Fibroblast of skin of left quadriceps (primary cell): ENCODE measurements at regions not wholly inside any gene's neighbourhood (a gene's known extent, or its start where the extent isn't known, plus 50 kb on each side); places are given as distances from the start of the nearest gene placed in this dataset.

Experiments
- DNase-seq, 2 experiments: peaks; one replicate each; pipeline ENCODE4 v3.0.0-alpha.2; 2013; ENCODE audit warnings: low read depth in 2 of 2

DNA sequence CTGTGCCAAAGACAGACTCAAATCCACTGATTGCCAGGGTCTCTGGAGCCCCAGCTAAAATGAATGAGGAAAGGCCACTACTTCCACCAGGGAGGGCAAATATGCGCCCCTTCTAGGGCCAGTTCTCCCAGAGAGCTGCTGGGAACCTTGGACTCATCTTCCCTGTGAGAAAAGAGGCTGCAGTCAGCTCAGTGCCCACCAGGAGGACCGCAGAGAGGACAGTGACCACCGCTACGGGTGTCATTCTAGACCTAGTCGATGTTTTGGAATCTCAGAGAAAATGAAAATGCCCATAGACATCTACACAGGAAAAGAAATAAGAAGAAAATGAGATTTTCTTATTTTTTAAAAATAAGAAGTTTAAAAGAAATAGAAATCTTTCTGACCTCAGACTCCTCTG is 235.1 kb downstream of the UQCRFS1 start:
- DNase-seq: no peak

DNA sequence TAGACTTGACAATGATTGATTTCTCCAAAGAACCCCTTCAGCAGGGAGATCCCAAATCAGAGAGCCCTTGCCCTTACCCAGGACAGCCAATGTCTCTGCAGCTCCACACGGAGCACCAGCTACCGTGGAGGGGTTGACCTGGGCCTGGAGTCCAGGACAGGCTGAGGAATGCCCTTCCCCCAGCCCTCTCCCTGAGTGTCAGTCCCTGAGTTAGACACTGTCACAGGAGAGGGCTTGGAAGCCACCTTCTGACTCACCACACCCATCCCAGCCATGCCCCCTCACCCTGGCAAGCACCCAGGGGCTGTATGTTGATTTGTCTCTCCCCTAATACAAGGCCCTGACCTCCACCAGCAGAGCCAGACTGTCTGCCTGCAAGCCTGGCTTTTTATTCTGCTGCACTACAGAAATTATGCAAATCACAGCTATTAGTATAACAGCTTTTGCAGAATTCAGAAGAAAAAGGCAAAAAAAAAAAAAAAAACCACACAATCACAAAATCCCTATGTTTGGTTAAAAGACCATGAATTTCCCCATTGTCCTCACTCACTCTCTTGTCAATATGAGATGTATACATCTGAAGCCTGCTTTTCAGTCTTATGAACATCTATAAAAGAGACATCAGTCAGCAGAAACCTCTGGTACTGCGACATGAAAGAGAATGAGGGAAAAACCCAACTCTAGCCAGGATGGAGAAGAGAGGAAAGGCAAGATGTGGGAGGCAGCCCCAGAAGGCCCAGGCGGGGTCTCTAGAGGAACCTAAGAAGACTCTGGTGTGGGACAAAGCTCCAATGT is 240.7 kb downstream of the UQCRFS1 start:
- DNase-seq: no peak

DNA sequence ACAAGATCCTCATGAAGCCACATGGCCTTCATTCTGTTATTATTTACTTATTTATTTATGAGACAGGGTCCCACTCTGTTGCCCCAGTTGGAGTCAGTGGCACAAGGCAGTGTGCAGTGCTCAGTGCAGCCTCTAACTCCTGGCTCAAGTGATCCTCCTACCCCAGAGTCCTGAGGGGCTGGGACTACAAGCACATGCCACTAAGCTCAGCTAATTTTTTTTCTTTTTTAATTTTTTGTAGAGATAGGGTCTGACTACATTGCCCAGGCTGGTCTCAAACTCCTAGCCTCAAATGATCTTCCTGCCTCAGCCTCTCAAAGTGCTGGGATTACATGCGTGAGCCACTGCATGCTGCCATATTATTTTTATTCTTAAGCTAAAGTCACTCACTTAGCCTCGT is 241.4 kb downstream of the UQCRFS1 start:
- DNase-seq: no peak

DNA sequence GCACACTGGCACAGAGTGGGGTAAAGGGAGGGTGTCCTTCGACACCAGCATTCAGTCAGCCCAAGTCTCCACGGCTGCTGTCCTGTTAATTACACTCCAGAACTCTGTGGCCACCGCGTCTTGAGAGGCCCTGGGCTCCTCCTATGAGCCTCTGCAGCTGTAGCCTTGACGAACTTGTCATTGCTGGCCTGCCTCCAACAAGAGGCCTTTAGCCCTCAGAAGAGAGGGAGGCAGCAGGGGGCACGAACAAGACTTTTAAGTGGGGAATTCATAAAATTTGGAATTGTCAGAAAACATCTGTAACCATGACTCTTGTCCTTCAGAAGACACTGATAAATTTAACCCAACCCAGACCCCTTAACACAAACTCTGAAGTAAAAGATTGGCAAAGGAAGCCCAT is 241.9 kb downstream of the UQCRFS1 start:
- DNase-seq: no peak

DNA sequence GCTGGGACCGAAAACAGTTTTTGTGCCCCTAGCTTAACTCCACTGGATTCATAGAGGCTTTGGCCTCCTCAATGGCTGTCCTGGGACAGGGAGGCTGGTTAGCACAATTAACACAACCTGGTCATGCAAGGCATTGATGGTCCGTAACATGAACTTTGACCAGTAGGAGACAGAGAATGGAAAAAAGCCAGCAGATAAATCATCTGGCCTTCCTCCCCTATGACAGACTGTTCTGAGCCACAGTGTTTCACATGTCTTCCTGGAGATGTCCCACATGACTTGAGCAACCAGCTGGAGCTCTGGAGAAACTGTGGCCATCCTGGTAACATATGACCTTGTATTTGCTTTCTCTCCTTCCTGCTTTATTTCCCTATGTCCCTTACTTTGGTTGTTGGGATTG is 244.2 kb downstream of the UQCRFS1 start:
- DNase-seq: no peak

DNA sequence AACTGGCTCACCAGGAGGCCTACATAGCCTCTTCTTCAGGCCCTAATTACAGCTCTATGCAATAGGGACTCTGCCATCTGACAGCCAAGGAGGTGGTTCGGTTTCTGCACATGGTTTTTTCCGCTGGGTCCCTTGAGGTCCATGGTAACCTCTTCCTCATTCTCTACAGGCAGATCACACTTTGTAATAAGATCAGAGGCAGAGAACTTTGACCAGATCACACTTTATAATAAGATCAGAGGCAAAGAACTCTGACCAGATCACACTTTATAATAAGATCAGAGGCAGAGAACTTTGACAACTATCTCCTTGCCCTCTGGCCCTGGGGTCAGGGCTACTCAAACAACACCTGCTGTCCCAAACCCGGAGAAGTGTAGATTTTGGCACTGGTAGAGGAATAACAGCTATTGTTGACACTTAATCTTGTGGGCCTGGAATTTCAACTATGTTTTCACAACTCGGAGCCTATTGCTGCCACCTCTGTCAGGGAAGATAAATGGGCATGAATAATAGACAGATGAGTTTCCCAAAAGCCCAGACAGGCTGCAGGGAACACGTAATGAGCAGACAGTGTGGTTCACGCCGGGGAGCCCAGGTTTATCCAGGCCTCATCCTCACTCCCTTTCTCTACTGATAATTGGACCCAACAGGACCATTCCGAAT is 246.1 kb downstream of the UQCRFS1 start:
- DNase-seq: no peak

DNA sequence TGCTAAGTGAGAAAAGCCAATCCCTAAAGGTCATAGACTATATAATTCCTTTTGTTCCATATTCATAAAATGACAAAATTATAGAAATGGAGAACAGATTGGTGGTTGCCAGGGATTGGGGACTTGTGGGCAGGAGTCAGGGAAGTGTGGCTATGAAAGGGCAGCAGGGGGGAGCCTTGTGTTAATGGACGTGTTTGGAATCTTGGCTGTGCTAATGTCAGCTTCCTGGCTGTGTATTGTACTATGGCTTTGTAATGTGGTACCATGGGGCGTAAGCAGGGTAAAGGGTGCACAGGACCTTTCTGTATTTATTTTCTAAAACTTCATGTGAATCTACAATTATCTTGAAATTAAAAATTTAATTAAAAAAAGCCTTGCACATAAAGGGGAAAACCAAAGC is 248.5 kb downstream of the UQCRFS1 start:
- DNase-seq: no peak

DNA sequence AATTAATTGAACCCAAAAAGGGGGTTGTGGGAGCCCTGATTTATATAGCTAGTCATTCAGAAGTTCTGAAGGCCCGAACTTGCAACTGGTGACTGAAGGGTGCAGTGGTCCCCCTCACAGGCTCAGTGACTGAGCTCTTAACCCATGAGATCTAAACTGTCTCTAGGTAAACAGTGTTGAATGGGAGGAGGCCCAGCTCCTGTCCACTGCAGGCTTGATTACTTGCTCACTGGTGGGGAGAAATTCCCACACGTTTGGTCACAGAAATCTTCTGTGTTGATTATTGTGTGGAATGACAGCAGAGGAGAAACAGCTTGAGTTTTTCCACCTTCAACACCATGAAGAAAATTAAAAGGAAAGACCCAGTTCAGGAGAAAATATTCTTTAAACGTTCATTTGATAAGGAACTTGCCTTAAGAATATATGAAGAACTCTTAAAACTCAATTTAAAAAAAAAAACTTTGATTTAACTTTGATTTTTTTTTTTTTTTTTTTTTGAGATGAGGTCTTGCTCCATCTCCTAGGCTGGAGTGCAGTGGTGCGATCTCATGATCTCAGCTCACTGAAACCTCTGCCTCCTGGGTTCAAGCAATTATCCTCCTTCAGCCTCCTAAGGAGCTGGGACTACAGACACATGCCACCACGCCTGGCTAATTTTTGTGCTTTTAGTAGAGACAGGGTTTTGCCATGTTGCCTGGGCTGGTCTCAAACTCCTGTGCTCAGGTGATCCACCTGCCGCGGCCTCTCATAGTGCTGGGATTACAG is 249.3 kb downstream of the UQCRFS1 start:
- DNase-seq: no peak

DNA sequence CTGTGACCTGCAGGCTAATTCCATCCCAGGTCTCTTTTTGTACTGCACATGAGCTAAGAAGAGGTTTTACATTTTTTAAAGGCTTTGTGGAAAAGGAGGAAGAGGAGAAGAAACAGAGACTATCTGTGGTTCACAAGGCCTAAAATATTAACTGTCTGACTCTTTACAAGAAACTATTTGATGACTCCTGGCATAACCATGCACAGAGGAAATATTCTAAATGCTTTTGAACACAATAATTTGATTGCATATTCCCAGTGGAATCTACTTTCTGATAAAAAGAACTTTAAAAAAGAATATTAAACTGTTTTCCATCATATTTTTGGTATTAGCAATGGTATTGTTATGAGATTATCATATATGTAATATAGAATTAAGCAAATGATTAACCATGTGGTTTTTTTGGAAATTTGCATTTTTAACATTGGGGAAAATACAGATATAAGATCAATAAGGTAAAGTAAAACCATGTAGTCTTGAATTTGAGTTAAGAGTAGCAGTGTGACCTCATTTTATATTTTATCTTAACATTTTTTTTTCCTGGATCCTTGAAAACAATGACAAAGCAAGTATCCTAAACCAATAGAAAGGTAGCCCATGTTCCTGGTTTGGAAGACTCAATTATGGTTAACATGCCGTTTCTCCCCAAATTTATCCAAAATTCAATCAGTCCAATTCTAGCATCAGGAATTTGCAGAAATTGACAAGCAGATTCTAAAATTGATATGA is 251.0 kb downstream of the UQCRFS1 start:
- peak; percentile 70 to 76 for DNase-seq

DNA sequence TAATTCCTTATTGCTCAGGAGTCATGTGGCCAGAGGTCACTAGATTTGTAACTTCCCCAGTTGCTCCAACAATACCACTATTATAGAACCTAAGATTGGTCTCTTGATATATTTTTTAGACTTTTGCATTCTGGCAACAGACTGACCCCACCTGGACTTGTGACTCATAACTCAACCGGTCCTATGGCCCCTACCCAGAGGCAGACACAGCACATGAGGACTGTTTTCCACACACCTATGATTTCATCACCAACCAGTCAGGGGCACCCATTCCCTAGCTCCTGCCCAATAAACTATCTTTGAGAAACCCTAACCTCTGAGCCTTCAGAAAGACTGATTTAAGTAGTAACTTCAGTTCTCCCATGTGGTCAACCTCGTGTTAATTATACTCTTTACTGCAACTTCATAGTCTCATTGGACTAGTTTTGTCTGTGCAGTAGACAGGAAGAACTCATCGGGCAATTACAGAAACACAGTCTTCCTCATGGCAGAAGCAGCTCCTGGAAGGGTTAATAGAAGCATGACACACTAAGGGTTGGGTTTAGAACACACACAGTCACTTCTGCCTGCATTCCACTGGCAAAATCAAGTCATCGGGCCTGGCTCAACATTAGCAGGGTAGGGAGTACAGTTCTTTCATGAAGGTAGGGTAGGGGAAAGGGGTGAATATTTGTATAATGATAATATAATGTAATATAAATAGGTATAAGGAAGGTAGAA is 251.8 kb downstream of the UQCRFS1 start:
- no peak for DNase-seq

DNA sequence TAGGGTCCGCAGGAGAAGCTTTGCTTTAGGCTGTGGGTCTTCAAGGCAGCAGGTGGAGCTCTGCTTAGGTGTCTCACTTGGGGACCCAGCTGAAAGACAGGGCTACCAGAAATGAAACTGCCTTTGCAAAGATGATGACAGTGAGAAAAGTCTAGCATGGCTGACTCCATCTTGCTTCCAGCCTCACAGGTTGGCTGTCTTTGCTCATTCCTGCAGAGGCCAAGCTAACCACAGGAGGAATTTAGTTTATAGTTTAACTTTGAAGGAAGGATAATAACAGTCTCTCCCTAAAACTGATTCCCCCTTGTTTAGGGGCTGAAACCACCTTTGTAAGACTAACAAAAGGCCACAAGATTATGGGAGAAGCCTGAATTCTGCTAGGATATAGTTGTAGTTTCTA is 252.4 kb downstream of the UQCRFS1 start:
- DNase-seq: no peak

DNA sequence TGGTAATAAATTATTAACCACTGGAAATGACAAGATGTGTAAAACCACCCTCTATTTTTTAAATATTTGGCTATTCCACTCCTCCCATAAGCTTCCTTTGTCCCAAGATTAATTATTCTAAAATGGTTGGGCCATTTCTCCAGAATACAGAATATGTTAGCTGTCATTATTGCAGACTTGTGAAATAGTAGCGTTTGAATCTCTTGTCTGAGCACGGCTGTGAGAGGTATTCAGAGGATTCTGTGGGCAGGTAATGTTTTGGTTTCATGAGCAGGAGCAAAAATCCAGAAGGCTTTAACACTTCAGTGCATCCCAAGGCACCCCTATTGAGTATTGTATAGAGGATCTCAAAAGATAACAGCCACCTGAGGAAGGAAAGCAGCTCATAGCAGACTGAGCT is 256.0 kb downstream of the UQCRFS1 start:
- DNase-seq: no peak

DNA sequence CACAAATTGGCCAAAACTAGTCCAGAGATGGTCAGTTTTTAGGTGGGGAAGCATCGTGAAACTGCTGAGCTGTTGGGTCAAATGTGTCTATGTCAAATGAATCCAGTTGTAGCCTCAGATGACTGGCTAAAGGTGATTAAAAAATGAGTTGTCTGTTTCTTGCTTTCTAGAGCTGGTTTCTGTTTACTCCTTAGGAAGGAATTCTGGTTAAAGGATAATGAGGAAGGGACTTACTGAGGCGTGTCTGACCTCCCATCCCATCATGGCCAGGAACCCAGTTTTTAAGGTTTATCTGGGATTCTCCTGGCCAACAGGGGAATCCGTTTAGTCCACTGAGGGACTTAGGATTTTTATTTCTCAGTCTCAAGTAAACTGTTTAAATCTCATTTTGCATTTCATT is 256.5 kb downstream of the UQCRFS1 start:
- no peak for DNase-seq

DNA sequence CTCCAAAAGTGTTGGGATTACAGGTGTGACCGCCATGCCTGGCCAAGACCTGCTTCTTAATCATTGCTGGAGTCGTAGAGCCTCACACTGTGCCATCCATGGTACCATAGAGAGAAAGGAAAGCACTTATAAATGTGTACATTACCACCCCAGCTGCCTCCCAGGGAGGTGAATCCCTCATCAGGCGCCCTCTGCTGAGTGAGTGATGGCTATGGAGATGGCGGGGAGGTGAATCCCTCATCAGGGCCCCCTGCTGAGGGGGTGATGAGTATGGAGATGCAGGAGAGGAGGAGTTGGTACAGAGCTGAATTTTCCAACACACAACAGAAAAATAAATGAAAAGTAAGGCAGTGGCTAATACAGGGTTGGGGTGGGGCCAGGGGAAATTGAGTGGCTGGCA is 263.4 kb downstream of the UQCRFS1 start:
- DNase-seq: no peak

DNA sequence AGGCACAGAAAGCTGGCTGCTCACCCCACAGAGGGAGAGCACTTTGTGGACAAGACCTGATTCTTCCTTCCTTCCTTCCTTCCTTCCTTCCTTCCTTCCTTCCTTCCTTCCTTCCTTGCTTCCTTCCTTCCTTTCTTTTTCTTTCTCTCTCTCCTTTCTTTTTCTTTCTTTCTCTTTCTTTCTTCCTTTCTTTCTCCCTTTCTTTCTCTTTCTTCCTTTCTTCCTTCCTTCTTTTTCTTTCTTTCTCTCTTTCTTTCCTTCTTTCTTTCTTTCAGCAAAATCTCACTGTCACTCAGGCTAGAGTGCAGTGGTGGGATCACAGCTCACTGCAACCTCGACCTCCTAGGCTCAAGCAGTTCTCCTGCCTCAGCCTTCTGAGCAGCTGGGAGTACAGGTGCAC is 263.9 kb downstream of the UQCRFS1 start:
- no peak for DNase-seq

DNA sequence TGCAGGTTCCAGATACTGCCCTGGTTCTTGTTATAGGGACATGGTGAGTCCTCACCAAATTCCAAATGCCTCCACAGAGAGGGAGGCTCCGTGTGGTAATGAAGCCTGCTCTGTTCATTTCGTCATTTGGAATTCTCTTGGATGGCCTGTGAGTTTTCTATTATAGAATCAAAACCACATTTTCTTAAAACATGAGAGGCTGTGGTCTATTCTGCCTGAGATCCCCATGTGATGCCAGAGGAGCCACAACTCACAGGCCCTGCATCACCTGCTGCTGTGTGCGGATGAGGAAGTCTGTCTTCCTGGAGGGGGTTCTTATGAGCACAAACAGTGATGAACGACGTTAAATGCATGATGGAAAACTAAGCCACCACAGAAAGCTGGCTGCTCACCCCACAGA is 264.4 kb downstream of the UQCRFS1 start:
- DNase-seq: no peak

DNA sequence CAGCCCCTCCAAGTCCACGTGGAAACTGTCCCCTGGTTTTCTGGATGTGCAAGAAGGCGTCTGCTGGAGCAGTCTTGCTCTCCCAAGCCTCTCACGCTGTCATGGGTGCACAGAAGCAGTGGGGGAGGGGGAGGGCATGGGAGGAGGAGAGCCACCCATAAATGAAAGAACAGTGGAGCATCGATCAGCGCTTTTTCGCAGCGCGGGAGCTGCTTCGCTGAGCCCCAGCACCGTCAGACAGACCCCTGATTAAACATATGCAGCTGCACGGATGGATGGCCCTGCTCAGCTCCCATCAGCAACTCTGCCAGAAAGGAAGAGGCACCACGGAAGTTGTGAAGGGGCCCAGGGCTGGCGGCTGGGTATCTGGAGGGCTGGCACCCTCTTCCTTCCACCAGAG is 264.9 kb downstream of the UQCRFS1 start:
- no peak for DNase-seq

DNA sequence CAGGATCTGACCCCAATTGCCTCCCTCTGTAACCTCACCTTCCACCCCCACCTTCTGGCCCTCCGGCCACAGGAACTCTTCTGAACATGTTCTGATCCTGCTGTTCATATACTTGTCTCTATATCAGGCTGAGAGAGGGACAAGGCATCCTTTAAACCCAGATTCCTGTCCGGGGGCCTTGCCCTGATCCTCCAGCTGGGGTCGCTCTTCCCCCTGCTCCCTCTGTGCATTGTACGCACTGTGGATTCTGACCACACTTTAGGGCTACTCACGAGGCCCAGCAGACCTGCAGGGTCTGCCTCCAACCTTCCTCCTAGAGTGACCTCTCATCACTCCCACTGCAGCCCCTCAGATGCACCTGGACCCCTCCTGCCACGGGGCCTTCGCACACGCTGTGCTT is 269.3 kb downstream of the UQCRFS1 start:
- DNase-seq: no peak

DNA sequence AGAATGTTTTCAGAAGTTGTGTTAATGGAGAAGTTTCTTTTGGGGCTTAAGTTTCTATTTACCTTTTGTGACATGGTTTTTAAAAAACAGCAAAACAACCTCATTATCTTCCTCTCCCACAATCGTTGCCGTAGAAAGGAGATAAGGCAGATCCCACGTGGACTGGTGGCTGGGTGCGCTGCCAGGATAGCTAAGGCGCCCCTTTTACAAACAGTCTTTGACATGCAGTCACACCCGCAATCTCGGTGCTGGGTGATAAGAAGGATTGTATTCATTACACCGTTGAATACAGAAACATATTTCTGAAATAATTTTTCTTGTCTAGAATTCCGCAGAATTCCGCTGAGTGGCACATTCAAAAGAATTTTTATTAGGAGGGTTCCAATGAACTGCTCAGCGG is 271.1 kb downstream of the UQCRFS1 start:
- no peak for DNase-seq

DNA sequence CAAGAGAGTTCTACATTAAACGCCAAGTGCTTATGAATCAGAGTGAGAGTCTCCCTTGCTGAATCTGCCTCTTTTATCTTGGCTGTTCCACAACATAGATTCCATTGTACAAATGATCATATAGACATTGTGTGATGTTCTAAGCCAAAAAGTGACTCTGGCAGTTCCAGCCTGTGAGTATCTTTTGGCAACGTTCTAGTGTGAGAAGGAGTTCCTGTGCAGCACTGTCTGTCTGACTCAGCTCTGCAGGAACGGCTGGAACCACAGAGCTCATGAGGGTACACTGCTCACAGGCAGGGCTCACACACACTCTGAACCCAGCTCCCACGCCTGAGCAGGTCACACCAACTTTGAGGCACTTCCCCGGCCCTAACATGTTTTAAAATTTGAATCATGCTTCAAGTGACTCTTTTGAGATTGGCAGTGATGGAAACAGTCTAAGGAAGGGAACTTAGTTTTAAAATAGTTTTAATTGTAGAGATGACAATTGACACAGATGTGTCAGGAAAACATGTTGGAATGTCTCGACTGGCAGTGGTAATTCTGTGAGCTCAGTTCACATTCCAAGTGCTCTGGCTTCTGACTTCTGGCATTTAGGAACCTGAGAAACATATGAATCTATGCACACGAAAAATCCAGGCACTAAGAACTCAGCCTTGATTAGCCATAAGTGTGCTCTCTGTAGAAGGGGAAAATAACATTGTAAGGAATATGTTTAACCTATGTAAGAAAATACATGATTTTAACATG is 272.0 kb downstream of the UQCRFS1 start:
- peak in 1 of 2 experiments; percentile 63 for DNase-seq

DNA sequence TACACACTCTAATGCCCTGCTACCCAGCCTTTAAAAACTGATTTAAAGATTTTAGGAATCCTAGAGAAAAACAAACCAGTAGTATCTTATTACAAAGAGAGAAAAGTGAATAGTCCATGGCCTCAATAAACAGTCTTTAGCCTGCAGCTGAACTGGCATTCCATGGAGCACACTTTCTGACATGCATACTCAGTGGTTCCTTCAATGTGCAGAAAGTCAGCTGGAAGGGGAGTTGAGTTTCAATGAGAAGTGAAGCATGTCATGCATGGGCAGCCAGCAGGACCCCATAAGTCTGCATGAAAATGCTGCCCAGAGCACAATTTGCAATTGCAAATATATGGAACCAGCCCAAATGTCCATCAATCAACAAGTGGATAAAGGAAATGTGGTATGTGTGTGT is 273.7 kb downstream of the UQCRFS1 start:
- no peak for DNase-seq
